HG03354 (cell line): ENCODE measurements at regions not wholly inside any gene's neighbourhood (a gene's known extent, or its start where the extent isn't known, plus 50 kb on each side); places are given as distances from the start of the nearest gene placed in this dataset.

Source experiments
- ATAC-seq: cut with Tn5 transposase; IDR thresholded peaks from one replicate; pipeline ENCODE4 v1.9.1; 2021; ENCODE audit warnings: mild to moderate bottlenecking; ENCODE audit not compliant: unreplicated experiment, poor library complexity, severe bottlenecking

- ATAC-seq, result no peak
Measured at GRCh38 chr6:21501815-21502214, 91.7 kb upstream of the SOX4 start.

- no peak for ATAC-seq
Measured at GRCh38 chr6:21502682-21503081, 90.9 kb upstream of the SOX4 start.

- ATAC-seq, result no peak
Measured at GRCh38 chr6:21504790-21505189, 88.8 kb upstream of the SOX4 start.

- ATAC-seq, result no peak
Measured at GRCh38 chr6:21505574-21505990, 88.0 kb upstream of the SOX4 start.

- ATAC-seq, result no peak
Measured at GRCh38 chr6:21506126-21506525, 87.4 kb upstream of the SOX4 start.

GRCh38 chr6:21507811-21508210, 85.7 kb upstream of the SOX4 start:
- ATAC-seq, result no peak

- ATAC-seq, result no peak
Measured at GRCh38 chr6:21508753-21509152, 84.8 kb upstream of the SOX4 start.

- no peak for ATAC-seq
Measured at GRCh38 chr6:21511891-21512550, 81.5 kb upstream of the SOX4 start.

- ATAC-seq, result no peak
Measured at GRCh38 chr6:21514288-21514687, 79.3 kb upstream of the SOX4 start.

- no peak for ATAC-seq
Measured at GRCh38 chr6:21518317-21518716, 75.2 kb upstream of the SOX4 start.

- no peak for ATAC-seq
Measured at GRCh38 chr6:21519642-21520041, 73.9 kb upstream of the SOX4 start.

- ATAC-seq, result no peak
Measured at GRCh38 chr6:21521276-21521675, 72.3 kb upstream of the SOX4 start.

GRCh38 chr6:21522143-21522747, 71.3 kb upstream of the SOX4 start:
- ATAC-seq, result no peak

- no peak for ATAC-seq
Measured at GRCh38 chr6:21522797-21523456, 70.6 kb upstream of the SOX4 start.

GRCh38 chr6:21523652-21524051, 69.9 kb upstream of the SOX4 start:
- ATAC-seq, result no peak

GRCh38 chr6:21524201-21524600, 69.3 kb upstream of the SOX4 start:
- no peak for ATAC-seq

- ATAC-seq, result no peak
Measured at GRCh38 chr6:21526974-21527373, 66.6 kb upstream of the SOX4 start.

GRCh38 chr6:21527731-21528130, 65.8 kb upstream of the SOX4 start:
- ATAC-seq, result no peak

- no peak for ATAC-seq
Measured at GRCh38 chr6:21529431-21529830, 64.1 kb upstream of the SOX4 start.

GRCh38 chr6:21531393-21531792, 62.2 kb upstream of the SOX4 start:
- no peak for ATAC-seq

- no peak for ATAC-seq
Measured at GRCh38 chr6:21533678-21534077, 59.9 kb upstream of the SOX4 start.
